Fibroblast of lung (primary cell): ENCODE measurements at regions not wholly inside any gene's neighbourhood (a gene's known extent, or its start where the extent isn't known, plus 50 kb on each side); places are given as distances from the start of the nearest gene placed in this dataset.

Source experiments
- EZH2 ChIP-seq: IDR thresholded peaks from 2 replicates; pipeline ENCODE4 v1.5.1; 2012; ENCODE audit warnings: low read length, control low read depth, mild to moderate bottlenecking; ENCODE audit errors: missing control alignments
- TF ChIP-seq, protein P1 (sequence below), 2 donors: IDR thresholded peaks in 1 of 2; conservative IDR thresholded peaks in 1 of 2; 1 replicate in 1 of 2; 2 replicates in 1 of 2; pipeline ENCODE4 v1.5.1; 2011 to 2012; ENCODE audit warnings: low read length in 2 of 2, control low read depth in 1 of 2, inconsistent platforms in 1 of 2, low read depth in 1 of 2, mild to moderate bottlenecking in 1 of 2

DNA sequence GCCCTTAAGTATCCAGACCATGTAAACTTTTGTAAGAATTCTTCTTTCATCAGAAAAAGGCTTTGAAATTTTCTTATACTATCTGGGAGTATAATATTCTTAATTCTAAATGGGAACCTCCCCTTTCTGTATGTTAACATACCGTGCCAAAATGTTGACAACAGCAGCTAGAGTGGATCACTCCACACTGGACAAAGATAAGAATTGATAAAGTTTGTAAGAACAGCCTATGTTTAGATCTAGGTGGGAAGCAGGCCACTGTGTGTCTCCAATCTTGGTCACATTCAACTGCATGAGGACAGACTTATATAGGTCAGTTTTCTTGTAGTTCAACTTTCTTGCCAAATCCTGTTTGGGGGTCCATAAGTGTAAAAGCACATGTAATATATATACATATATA is 235.7 kb downstream of the RPIA start:
- TF ChIP-seq, protein P1, sequence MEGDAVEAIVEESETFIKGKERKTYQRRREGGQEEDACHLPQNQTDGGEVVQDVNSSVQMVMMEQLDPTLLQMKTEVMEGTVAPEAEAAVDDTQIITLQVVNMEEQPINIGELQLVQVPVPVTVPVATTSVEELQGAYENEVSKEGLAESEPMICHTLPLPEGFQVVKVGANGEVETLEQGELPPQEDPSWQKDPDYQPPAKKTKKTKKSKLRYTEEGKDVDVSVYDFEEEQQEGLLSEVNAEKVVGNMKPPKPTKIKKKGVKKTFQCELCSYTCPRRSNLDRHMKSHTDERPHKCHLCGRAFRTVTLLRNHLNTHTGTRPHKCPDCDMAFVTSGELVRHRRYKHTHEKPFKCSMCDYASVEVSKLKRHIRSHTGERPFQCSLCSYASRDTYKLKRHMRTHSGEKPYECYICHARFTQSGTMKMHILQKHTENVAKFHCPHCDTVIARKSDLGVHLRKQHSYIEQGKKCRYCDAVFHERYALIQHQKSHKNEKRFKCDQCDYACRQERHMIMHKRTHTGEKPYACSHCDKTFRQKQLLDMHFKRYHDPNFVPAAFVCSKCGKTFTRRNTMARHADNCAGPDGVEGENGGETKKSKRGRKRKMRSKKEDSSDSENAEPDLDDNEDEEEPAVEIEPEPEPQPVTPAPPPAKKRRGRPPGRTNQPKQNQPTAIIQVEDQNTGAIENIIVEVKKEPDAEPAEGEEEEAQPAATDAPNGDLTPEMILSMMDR (conservative IDR thresholded peaks at IDR 0.05 in 1 of 2, IDR thresholded peaks at IDR 0.05 in 1 of 2; ENCODE audit: low read depth in 1 of 2, low read length in 2 of 2): no peak
- no peak for TF ChIP-seq EZH2
